NB4 (cell line): ENCODE measurements at regions not wholly inside any gene's neighbourhood (a gene's known extent, or its start where the extent isn't known, plus 50 kb on each side); places are given as distances from the start of the nearest gene placed in this dataset.

Source experiments
- CTCF ChIP-seq: IDR thresholded peaks from one replicate; pipeline ENCODE4 v1.5.1; 2012; ENCODE audit warnings: low read depth, low read length
- MAX ChIP-seq: IDR thresholded peaks from 2 replicates; pipeline ENCODE4 v1.6.1; 2011; ENCODE audit warnings: low read depth, low read length
- MYC ChIP-seq: IDR thresholded peaks from 2 replicates; pipeline ENCODE4 v1.6.1; 2011; ENCODE audit warnings: low read depth, low read length
- POLR2A ChIP-seq: IDR thresholded peaks from 2 replicates; pipeline ENCODE4 v1.6.1; 2011; ENCODE audit warnings: mild to moderate bottlenecking; ENCODE audit not compliant: insufficient read length; ENCODE audit errors: extremely low read depth

- no peak for TF ChIP-seq CTCF
- TF ChIP-seq MAX: no peak
- no peak for TF ChIP-seq POLR2A
- no peak for TF ChIP-seq MYC
These were observed 270.5 kb downstream of the FAM43A start for GRCh38 chr3:194955979-194956696.
